BLaER1 treated with 17β-estradiol and CSF1 and Interleukin-3, amounts not matched to agents 10 nM and 100 nM (cell line): ENCODE measurements at regions not wholly inside any gene's neighbourhood (a gene's known extent, or its start where the extent isn't known, plus 50 kb on each side); places are given as distances from the start of the nearest gene placed in this dataset.

Experiments used
- H3K27ac ChIP-seq, 11 experiments: shearing (Covaris generic); formaldehyde crosslinking; 2 replicates each; pipeline ENCODE4 v1.8.1; 2022
- H3K27me3 ChIP-seq, 11 experiments: shearing (Covaris generic); formaldehyde crosslinking; 2 replicates each; pipeline ENCODE4 v1.8.1; 2022
- H3K36me3 ChIP-seq, 11 experiments: shearing (Covaris generic); formaldehyde crosslinking; 2 replicates each; pipeline ENCODE4 v1.8.1; 2022
- H3K4me1 ChIP-seq, 10 experiments: shearing (Covaris generic); formaldehyde crosslinking; 2 replicates each; pipeline ENCODE4 v1.8.1; 2022
- H3K4me2 ChIP-seq, 11 experiments: shearing (Covaris generic); formaldehyde crosslinking; 2 replicates each; pipeline ENCODE4 v1.8.1; 2022
- H3K4me3 ChIP-seq, 10 experiments: shearing (Covaris generic); formaldehyde crosslinking; 2 replicates each; pipeline ENCODE4 v1.8.1; 2022
- H3K9ac ChIP-seq, 11 experiments: shearing (Covaris generic); formaldehyde crosslinking; 2 replicates each; pipeline ENCODE4 v1.8.1; 2022
- H3K9me3 ChIP-seq, 11 experiments: shearing (Covaris generic); formaldehyde crosslinking; replicated peaks in 1 of 11; 2 replicates each; pipeline ENCODE4 v1.8.1; 2022
- H4K20me1 ChIP-seq, 11 experiments: shearing (Covaris generic); formaldehyde crosslinking; 2 replicates each; pipeline ENCODE4 v1.8.1; 2022
- Cebpa-rat ChIP-seq, 11 experiments: shearing (Covaris generic); IDR thresholded peaks; 2 replicates each; pipeline ENCODE4 v1.8.1; 2022

- H3K27ac ChIP-seq, result no peak overlapping the region
- TF ChIP-seq Cebpa-rat (IDR thresholded peaks at IDR 0.05), result no peak
- no peak overlapping the region for H3K4me3 ChIP-seq
- H3K4me2 ChIP-seq, result peak overlapping the region in 1 of 11 experiments; percentile 12; a peak in 1 of 22 replicates
- no peaks in the 10 kb centered on the region for H3K36me3 ChIP-seq
- no peak overlapping the region for H3K9ac ChIP-seq
- H3K4me1 ChIP-seq, result peaks cover 0 to 14% (median 0%) of the 10 kb centered on the region in 10 experiments; a peak in 2 of 20 replicates
- H4K20me1 ChIP-seq, result no peaks in the 10 kb centered on the region; a peak in 1 of 22 replicates
- no peaks in the 10 kb centered on the region for H3K27me3 ChIP-seq
- H3K9me3 ChIP-seq, result no peaks in the 10 kb centered on the region
Measured at GRCh38 chr11:119875841-119876600, 147.0 kb upstream of the NECTIN1 start.

- Histone ChIP-seq H4K20me1 (no peaks in the 10 kb centered on the region; a peak in 1 of 22 replicates), H3K27ac (no peak overlapping the region), H3K36me3 (no peaks in the 10 kb centered on the region), H3K4me3 (no peak overlapping the region), H3K4me1 (peaks cover 0 to under 1% (median 0%) of the 10 kb centered on the region in 10 experiments; a peak in 1 of 20 replicates), H3K4me2 (no peak overlapping the region), H3K27me3 (no peaks in the 10 kb centered on the region), H3K9ac (no peak overlapping the region), H3K9me3 (no peaks in the 10 kb centered on the region)
- no peak for TF ChIP-seq Cebpa-rat (IDR thresholded peaks at IDR 0.05)
Measured at GRCh38 chr11:119874660-119875238, 145.7 kb upstream of the NECTIN1 start.

DNA sequence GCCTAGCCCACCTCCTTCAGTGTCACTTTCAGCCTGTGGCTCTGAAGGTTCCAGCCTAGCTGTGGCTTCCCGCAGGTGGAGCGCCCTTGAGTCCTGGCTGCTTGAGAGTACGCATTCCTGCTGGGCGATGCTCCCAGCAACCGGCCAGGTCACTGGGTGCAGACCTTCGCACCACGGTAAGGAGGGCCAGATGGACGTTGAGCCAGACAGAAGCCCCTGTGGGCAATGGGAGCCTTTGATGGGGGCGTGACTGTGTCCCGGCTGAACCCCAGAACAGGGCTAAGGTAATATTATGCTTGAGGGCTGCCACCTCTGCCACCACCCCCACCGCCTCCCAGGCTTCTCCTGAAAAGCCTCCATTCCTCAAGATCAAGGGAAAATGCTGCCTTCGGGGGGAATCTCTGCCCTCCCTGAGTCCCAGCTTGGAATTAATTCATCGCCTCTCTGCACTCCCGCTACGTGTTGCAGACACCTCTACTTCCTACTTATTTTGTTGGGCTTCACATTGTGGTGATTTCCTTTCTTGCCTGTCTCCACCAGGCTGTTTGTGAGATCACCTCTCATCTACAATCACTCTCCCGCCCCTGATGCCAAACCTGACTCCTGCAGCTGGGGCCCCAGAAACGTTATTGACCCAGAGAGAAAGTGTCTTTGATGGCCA lies 144.9 kb upstream of the NECTIN1 start:
- Histone ChIP-seq H3K27me3 (no peaks in the 10 kb centered on the region), H3K27ac (no peak overlapping the region), H3K4me3 (no peak overlapping the region), H3K9ac (no peak overlapping the region), H3K4me2 (no peak overlapping the region), H3K36me3 (no peaks in the 10 kb centered on the region), H3K4me1 (no peaks in the 10 kb centered on the region), H4K20me1 (no peaks in the 10 kb centered on the region; a peak in 1 of 22 replicates), H3K9me3 (no peaks in the 10 kb centered on the region)
- TF ChIP-seq Cebpa-rat (IDR thresholded peaks at IDR 0.05), result no peak

- no peak overlapping the region for H3K9ac ChIP-seq
- H3K27me3 ChIP-seq, result no peaks in the 10 kb centered on the region
- no peaks in the 10 kb centered on the region; a peak in 1 of 22 replicates for H4K20me1 ChIP-seq
- H3K36me3 ChIP-seq, result no peaks in the 10 kb centered on the region
- H3K27ac ChIP-seq, result no peak overlapping the region
- no peaks in the 10 kb centered on the region for H3K9me3 ChIP-seq
- H3K4me1 ChIP-seq, result no peaks in the 10 kb centered on the region
- no peak overlapping the region for H3K4me2 ChIP-seq
- TF ChIP-seq Cebpa-rat (IDR thresholded peaks at IDR 0.05), result no peak
- H3K4me3 ChIP-seq, result no peak overlapping the region
Measured at GRCh38 chr11:119872611-119873310, 143.8 kb upstream of the NECTIN1 start.

DNA sequence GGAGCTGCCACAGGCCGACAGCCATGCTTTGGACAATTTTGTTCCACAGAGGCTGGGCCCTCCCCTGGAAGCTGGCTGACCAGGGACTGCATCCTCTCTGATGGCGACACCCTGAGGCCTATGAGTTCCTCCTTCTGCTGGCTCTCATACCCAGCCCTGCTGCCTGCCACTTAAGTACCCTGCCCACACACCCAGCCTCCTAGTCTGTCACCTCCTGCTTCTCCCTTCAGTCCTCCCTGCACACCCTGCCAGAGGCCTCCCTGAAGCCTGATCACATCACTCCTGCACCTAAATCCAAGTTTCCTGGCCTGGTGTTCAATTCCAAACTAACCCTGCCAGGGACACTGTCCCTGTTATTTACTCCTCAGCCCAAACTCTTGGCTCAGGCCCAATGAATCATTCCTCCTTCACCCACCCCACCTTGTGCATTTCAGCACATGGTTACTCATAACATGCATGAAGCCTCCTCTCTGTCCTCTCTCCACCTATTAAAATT lies 136.7 kb upstream of the NECTIN1 start:
- H4K20me1 ChIP-seq, result no peaks in the 10 kb centered on the region; a peak in 1 of 22 replicates
- no peak overlapping the region for H3K4me2 ChIP-seq
- H3K27ac ChIP-seq, result no peak overlapping the region
- no peaks in the 10 kb centered on the region for H3K4me1 ChIP-seq
- no peaks in the 10 kb centered on the region for H3K27me3 ChIP-seq
- H3K36me3 ChIP-seq, result no peaks in the 10 kb centered on the region
- no peak for TF ChIP-seq Cebpa-rat (IDR thresholded peaks at IDR 0.05)
- no peak overlapping the region for H3K4me3 ChIP-seq
- H3K9ac ChIP-seq, result no peak overlapping the region
- H3K9me3 ChIP-seq, result no peaks in the 10 kb centered on the region

DNA sequence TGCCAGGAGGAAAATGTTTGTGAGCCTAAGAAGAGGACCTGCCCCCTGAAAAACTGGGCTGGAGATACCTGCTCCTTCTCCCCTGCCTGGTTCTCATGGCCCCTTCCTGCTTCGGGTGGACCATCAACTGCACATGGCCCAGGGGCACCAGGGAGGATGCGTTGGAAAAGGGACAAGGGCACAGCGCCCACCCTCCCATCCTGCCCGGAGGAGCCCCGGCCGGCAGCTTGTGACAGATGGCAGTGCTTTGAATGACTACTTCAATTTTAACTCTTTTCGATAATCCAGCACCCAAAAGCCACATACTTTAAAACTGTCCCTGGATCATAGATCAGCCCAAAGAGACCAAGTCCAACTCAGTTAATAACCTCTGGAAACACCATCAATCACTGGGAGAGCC lies 135.8 kb upstream of the NECTIN1 start:
- no peaks in the 10 kb centered on the region for H3K36me3 ChIP-seq
- no peak overlapping the region for H3K9ac ChIP-seq
- H3K27me3 ChIP-seq, result no peaks in the 10 kb centered on the region
- H3K4me2 ChIP-seq, result no peak overlapping the region
- no peak for TF ChIP-seq Cebpa-rat (IDR thresholded peaks at IDR 0.05)
- H3K4me3 ChIP-seq, result no peak overlapping the region
- H4K20me1 ChIP-seq, result no peaks in the 10 kb centered on the region; a peak in 1 of 22 replicates
- H3K4me1 ChIP-seq, result no peaks in the 10 kb centered on the region
- H3K27ac ChIP-seq, result no peak overlapping the region
- no peaks in the 10 kb centered on the region for H3K9me3 ChIP-seq

- H3K9me3 ChIP-seq, result no peaks in the 10 kb centered on the region
- no peaks in the 10 kb centered on the region for H3K36me3 ChIP-seq
- H3K4me3 ChIP-seq, result no peak overlapping the region
- no peaks in the 10 kb centered on the region for H3K4me1 ChIP-seq
- no peak overlapping the region for H3K9ac ChIP-seq
- peaks cover 0 to 5% (median 0%) of the 10 kb centered on the region in 11 experiments; a peak in 1 of 22 replicates for H4K20me1 ChIP-seq
- H3K27me3 ChIP-seq, result no peaks in the 10 kb centered on the region
- no peak for TF ChIP-seq Cebpa-rat (IDR thresholded peaks at IDR 0.05)
- no peak overlapping the region for H3K27ac ChIP-seq
- H3K4me2 ChIP-seq, result no peak overlapping the region
Measured at GRCh38 chr11:119863851-119864601, 135.0 kb upstream of the NECTIN1 start.

GRCh38 chr11:119863236-119863635 lies 134.2 kb upstream of the NECTIN1 start:
- TF ChIP-seq Cebpa-rat (IDR thresholded peaks at IDR 0.05), result no peak
- H3K27ac ChIP-seq, result no peak overlapping the region
- H3K4me3 ChIP-seq, result no peak overlapping the region
- H3K9ac ChIP-seq, result no peak overlapping the region
- peaks cover 0 to 5% (median 0%) of the 10 kb centered on the region in 11 experiments; a peak in 1 of 22 replicates for H4K20me1 ChIP-seq
- no peaks in the 10 kb centered on the region for H3K9me3 ChIP-seq
- no peaks in the 10 kb centered on the region for H3K27me3 ChIP-seq
- no peaks in the 10 kb centered on the region for H3K4me1 ChIP-seq
- no peaks in the 10 kb centered on the region for H3K36me3 ChIP-seq
- no peak overlapping the region for H3K4me2 ChIP-seq
